Mammary epithelial cell (primary cell): ENCODE measurements at regions not wholly inside any gene's neighbourhood (a gene's known extent, or its start where the extent isn't known, plus 50 kb on each side); places are given as distances from the start of the nearest gene placed in this dataset.

Experiments
- EZH2 ChIP-seq: IDR thresholded peaks from 2 replicates; pipeline ENCODE4 v1.6.1; 2012; ENCODE audit warnings: low read length, inconsistent platforms, borderline replicate concordance
- TF ChIP-seq, protein P1 (sequence below), 2 donors: IDR thresholded peaks in 1 of 2; conservative IDR thresholded peaks in 1 of 2; 2 replicates each; pipeline ENCODE4 v1.5.1; 2011 to 2012; ENCODE audit warnings: inconsistent platforms in 2 of 2, low read length in 2 of 2, mild to moderate bottlenecking in 2 of 2, control low read depth in 1 of 2, low read depth in 1 of 2; ENCODE audit not compliant: insufficient read depth in 1 of 2; ENCODE audit errors: extremely low read depth in 1 of 2

DNA sequence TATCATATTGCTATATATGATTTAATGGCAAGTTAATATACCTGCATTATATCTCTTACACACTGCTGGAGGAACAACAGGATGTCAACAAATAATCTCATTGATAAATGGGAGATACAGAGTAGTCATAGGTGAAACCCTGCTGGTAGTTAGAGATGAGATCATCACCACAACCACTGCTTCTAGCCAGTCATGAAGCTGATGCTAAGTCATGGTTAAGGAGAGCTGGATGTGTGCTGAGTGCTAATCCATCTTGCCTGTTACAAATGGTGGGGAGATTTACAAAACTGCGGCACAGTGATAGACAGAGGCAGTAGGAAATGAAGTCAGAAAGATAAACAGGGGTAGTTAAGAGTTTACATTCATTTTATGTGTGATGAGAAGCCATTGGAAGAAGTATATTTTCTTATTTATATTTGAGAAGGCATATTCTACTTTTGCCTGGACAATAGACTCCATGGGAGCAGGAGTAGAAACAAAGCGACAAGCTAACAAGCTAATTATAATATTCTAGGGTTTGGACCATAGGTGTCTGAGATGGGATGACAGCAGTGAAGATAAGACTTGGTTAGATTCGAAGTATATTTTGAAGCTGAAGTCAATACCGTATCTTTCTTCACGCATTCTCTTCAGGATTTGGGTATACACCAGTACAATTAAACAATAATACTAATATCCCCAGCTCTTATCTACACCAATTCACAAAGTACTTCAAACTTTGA lies 78.0 kb upstream of the TRPC4 start:
- TF ChIP-seq, protein P1, sequence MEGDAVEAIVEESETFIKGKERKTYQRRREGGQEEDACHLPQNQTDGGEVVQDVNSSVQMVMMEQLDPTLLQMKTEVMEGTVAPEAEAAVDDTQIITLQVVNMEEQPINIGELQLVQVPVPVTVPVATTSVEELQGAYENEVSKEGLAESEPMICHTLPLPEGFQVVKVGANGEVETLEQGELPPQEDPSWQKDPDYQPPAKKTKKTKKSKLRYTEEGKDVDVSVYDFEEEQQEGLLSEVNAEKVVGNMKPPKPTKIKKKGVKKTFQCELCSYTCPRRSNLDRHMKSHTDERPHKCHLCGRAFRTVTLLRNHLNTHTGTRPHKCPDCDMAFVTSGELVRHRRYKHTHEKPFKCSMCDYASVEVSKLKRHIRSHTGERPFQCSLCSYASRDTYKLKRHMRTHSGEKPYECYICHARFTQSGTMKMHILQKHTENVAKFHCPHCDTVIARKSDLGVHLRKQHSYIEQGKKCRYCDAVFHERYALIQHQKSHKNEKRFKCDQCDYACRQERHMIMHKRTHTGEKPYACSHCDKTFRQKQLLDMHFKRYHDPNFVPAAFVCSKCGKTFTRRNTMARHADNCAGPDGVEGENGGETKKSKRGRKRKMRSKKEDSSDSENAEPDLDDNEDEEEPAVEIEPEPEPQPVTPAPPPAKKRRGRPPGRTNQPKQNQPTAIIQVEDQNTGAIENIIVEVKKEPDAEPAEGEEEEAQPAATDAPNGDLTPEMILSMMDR (conservative IDR thresholded peaks at IDR 0.05 in 1 of 2, IDR thresholded peaks at IDR 0.05 in 1 of 2; ENCODE audit: extremely low read depth in 1 of 2, insufficient read depth in 1 of 2, low read depth in 1 of 2, low read length in 2 of 2): no peak
- TF ChIP-seq EZH2: no peak
